Kidney epithelial cell (primary cell): ENCODE measurements at regions not wholly inside any gene's neighbourhood (a gene's known extent, or its start where the extent isn't known, plus 50 kb on each side); places are given as distances from the start of the nearest gene placed in this dataset.

Experiments used
- DNase-seq: peaks from one replicate; pipeline ENCODE4 v3.0.0-alpha.2; 2010; ENCODE audit warnings: low read depth
- H3K27me3 ChIP-seq: 2 replicates; pipeline ENCODE4 v1.6.0; 2011; ENCODE audit warnings: low read length; ENCODE audit not compliant: control insufficient read depth, insufficient read depth
- H3K36me3 ChIP-seq: 2 replicates; pipeline ENCODE4 v1.5.1; 2011; ENCODE audit warnings: low read length; ENCODE audit not compliant: control insufficient read depth, insufficient read depth
- H3K4me3 ChIP-seq: 2 replicates; pipeline ENCODE4 v1.5.1; 2011; ENCODE audit warnings: low read depth, mild to moderate bottlenecking, control low read depth, low read length
- TF ChIP-seq, protein P1 (sequence below): IDR thresholded peaks from 2 replicates; pipeline ENCODE4 v1.5.1; 2011; ENCODE audit warnings: mild to moderate bottlenecking, moderate library complexity, low read length, control low read depth, inconsistent platforms; ENCODE audit not compliant: insufficient read depth, poor library complexity, severe bottlenecking

DNA sequence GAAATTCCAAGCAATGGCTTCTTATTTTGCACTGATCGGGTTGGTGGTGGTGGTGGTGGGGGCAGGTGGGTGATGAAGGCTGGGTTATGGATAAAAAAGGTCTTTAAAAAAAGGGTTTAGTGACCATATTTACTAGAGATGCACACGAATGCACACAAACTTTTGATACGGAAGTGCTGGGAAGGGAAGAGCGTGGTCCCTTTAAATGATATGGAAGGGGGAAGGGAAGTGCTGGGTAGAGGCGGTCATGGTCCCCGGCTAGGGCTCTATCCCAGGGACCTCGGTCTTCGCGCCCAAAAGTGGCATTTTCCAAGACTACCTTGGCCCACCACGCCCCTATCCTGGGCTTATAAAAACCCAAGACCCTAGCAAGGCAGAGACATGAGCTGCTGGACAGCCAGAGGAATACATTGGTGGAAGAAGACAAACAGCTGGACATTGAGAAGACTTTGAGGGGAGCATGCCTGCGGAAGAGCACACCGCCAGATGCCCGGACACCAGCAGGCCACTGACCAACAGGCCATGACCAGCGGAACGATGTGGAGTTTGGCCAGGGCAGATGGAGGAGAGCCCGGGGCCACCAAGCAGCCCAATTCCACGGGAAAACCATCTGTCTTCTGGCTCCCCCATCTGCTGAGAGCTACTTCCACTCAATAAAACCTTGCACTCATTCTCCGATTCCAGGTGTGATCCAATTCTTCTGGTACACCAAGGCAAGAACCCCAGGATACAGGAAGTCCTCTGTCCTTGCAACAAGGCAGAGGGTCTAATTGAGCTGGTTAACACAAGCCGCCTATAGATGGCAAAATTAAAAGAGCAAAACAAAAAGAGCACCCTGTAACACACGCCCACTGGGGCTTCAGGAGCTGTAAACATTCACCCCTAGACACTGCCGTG lies 1720.2 kb downstream of the MRPL39 start:
- TF ChIP-seq, protein P1, sequence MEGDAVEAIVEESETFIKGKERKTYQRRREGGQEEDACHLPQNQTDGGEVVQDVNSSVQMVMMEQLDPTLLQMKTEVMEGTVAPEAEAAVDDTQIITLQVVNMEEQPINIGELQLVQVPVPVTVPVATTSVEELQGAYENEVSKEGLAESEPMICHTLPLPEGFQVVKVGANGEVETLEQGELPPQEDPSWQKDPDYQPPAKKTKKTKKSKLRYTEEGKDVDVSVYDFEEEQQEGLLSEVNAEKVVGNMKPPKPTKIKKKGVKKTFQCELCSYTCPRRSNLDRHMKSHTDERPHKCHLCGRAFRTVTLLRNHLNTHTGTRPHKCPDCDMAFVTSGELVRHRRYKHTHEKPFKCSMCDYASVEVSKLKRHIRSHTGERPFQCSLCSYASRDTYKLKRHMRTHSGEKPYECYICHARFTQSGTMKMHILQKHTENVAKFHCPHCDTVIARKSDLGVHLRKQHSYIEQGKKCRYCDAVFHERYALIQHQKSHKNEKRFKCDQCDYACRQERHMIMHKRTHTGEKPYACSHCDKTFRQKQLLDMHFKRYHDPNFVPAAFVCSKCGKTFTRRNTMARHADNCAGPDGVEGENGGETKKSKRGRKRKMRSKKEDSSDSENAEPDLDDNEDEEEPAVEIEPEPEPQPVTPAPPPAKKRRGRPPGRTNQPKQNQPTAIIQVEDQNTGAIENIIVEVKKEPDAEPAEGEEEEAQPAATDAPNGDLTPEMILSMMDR, result no peak
- no peak for DNase-seq

DNA sequence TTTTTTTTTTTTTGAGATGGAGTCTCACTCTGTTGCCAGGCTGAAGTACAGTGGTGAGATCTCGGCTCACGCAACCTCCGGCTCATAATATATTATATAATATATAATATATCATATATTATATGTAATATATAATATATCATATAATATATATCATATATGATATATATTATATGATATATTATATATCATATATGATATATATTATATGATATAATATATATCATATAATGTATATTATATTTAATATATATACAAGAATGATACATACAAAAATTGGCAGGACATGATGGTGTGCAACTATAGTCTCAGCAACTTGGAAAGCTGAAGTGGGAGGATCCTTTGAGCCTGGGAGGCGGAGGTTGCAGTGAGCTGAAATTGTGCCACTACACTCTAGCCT lies 1725.5 kb downstream of the MRPL39 start:
- no peak overlapping the region for H3K4me3 ChIP-seq
- TF ChIP-seq, protein P1, result no peak
- H3K27me3 ChIP-seq, result no peaks in the 10 kb centered on the region
- no peak for DNase-seq
- H3K36me3 ChIP-seq, result no peaks in the 10 kb centered on the region

More for the DNA sequence above, 1720.2 kb downstream of the MRPL39 start:
- Histone ChIP-seq H3K4me3 (no peak overlapping the region), H3K36me3 (no peaks in the 10 kb centered on the region), H3K27me3 (no peaks in the 10 kb centered on the region)

DNA sequence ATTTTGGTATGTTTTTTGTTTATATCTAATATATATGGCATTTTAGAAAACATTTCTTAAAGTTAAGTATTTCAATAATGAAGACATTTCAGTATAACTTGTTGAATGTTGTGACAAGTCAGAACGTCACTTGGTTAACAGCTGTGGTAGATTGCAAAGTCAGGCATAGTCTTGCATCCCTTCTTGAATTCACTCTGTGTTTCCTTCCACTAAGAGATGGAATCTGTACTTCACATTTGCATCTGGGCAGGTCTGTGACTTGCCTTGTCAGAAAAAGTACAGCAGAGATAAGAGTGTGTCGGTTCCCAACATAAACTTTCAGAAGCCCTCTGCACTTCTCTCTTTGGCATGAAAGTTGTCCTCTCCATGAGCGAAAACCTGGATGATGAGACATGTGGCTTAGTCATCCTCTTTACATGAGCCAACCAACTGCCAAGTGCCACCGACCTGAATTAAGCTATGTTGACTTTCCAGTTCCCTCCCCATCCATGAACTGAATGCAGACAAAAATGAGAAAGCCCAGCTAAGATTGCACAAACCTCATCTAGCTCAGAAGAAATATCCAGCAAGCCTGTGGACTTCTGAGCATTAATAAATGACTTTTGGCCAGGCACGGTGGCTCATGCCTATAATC lies 1730.2 kb downstream of the MRPL39 start:
- Histone ChIP-seq H3K36me3 (no peaks in the 10 kb centered on the region), H3K4me3 (no peak overlapping the region), H3K27me3 (no peaks in the 10 kb centered on the region)
- TF ChIP-seq, protein P1, result no peak
- DNase-seq, result no peak

DNA sequence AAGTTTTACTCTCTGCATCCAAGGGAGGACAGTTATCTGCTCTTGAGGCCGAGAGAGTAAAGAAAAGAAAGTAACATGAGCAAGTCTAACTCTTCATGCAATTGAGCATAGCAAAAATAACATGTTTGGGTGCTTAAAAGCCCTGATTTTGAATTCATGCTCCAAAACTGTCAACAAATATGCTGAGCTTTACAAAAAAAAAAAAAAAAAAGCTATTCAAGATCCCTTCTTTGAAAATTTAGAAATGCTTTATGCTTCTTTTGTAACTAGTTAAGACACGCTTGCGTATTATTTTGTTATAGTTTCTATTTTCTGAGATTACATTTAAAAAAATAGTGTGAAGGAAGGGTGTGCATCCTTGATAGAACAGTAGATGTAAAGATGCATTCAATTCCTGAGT lies 1733.0 kb downstream of the MRPL39 start:
- no peak overlapping the region for H3K4me3 ChIP-seq
- TF ChIP-seq, protein P1, result no peak
- no peaks in the 10 kb centered on the region for H3K27me3 ChIP-seq
- H3K36me3 ChIP-seq, result no peaks in the 10 kb centered on the region
- DNase-seq, result no peak

DNA sequence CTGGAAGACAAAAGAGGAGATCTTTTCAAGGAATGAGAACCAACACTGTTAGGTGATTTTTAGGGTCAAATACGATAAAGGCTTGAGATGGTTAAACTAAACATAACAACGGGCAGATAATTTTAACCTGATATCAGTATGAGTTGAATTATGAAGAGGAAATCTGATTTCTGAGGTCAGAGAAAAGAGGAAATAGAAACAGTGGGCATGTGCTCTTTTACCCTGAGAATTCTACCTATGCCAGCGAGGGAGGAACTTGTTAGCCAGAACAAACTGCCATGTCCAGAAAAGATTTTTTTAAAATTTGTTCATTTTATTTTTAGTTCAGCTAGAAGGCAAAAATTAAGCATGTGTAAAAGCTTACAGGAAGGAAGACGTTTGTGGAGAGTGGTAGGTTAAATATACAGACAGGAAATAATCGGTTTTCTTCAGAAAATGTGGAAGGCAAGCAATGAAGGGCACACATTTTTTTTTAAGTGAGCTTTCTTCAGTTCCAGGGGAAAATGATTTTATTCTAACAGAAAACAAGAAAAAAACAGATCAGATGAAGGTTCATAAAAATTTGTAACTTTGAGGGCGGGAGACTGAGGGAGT lies 1745.3 kb downstream of the MRPL39 start:
- Histone ChIP-seq H3K4me3 (no peak overlapping the region), H3K36me3 (no peaks in the 10 kb centered on the region), H3K27me3 (no peaks in the 10 kb centered on the region)
- TF ChIP-seq, protein P1, result no peak
- no peak for DNase-seq
